Activated T-cell treated with anti-CD3 and anti-CD28 coated beads, Interleukin-2, amount 50 U/mL, for 24 hours (primary cell): ENCODE measurements at regions not wholly inside any gene's neighbourhood (a gene's known extent, or its start where the extent isn't known, plus 50 kb on each side); places are given as distances from the start of the nearest gene placed in this dataset.
A peak's percentile ranks its signal among the peaks of the same experiment; 100 is the strongest.
"Not testable (repeated sequence)": the region's sequence is repeated elsewhere in the genome, so short reads cannot be mapped to it uniquely, and the experiment has no call there.

ENCODE experiments used
- DNase-seq: peaks from one replicate; pipeline ENCODE4 v3.0.0-alpha.2; 2020
- H3K27ac Mint-ChIP-seq: 2 replicates; pipeline ENCODE4 v1.8.0; 2020; ENCODE audit warnings: mild to moderate bottlenecking, mixed read lengths
- H3K27me3 Mint-ChIP-seq: 2 replicates; pipeline ENCODE4 v1.8.0; 2020; ENCODE audit warnings: mixed read lengths
- H3K36me3 Mint-ChIP-seq: 2 replicates; pipeline ENCODE4 v1.8.0; 2020; ENCODE audit warnings: low read depth, mixed read lengths
- H3K4me1 Mint-ChIP-seq: 2 replicates; pipeline ENCODE4 v1.8.0; 2020; ENCODE audit warnings: low read depth, mixed read lengths
- H3K4me3 Mint-ChIP-seq: 2 replicates; pipeline ENCODE4 v1.8.0; 2020; ENCODE audit warnings: mild to moderate bottlenecking, moderate library complexity, mixed read lengths
- H3K9me3 Mint-ChIP-seq: 2 replicates; pipeline ENCODE4 v1.8.0; 2020; ENCODE audit warnings: mixed read lengths

DNA sequence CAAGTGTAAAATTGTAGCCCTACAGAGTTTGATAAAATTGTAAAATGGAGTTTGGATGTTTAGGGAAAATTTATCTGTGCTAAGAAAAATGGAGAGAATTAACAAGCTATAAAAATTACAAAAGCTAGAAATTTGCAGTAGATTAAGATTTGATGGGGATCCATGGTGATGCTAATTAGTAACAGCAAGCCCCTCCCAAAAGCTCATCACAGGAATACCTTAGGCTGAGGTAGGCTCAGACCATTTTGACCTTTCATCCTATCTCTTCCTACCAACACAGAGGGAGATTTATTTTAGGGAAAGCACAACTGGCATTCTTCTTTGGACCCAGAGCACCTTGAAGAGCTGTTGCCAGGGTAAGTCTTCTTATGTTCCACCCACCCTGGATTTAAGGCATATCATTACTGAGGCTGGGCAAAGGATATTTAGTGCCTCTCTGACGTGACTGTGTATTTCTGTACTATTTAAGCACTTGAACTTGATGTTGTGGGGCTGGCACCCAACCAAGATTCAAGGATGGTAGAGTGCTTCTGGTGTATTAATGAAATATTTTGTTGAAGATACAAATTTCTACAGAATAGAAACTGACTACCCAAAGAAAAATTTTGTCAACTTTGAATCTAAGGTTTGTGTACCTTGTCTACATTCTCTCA lies 70.8 kb upstream of the SLC39A10 start:
- Mint-ChIP-seq H3K27me3 (no peaks in the 10 kb centered on the region), H3K4me3 (no peak overlapping the region), H3K36me3 (no peaks in the 10 kb centered on the region), H3K27ac (no peak overlapping the region), H3K4me1 (peaks cover 12% of the 10 kb centered on the region), H3K9me3 (no peaks in the 10 kb centered on the region)
- no peak for DNase-seq

DNA sequence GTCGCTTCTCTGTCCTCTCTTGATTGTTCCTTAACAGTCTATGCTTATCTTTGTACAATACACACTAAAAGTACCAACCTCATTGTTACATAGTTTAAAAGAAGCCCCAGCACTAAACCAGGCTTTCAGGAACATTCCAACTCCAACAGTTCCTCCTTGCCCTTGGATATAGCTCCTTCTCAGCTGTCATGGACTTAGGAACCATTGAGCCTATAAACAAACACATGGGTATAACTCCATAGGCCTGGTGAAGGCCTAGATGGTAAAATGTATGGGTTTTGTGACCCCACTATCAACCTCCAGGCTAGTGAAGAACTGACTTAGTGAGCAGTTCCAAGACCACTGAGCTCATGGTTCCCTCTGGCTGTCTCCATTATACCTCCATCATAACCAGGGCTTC lies 74.8 kb upstream of the SLC39A10 start:
- peaks cover 25% of the 10 kb centered on the region for H3K4me1 Mint-ChIP-seq
- H3K36me3 Mint-ChIP-seq = no peaks in the 10 kb centered on the region
- no peaks in the 10 kb centered on the region for H3K27me3 Mint-ChIP-seq
- H3K27ac Mint-ChIP-seq = no peak overlapping the region
- no peak overlapping the region for H3K4me3 Mint-ChIP-seq
- DNase-seq = no peak
- no peaks in the 10 kb centered on the region for H3K9me3 Mint-ChIP-seq

DNA sequence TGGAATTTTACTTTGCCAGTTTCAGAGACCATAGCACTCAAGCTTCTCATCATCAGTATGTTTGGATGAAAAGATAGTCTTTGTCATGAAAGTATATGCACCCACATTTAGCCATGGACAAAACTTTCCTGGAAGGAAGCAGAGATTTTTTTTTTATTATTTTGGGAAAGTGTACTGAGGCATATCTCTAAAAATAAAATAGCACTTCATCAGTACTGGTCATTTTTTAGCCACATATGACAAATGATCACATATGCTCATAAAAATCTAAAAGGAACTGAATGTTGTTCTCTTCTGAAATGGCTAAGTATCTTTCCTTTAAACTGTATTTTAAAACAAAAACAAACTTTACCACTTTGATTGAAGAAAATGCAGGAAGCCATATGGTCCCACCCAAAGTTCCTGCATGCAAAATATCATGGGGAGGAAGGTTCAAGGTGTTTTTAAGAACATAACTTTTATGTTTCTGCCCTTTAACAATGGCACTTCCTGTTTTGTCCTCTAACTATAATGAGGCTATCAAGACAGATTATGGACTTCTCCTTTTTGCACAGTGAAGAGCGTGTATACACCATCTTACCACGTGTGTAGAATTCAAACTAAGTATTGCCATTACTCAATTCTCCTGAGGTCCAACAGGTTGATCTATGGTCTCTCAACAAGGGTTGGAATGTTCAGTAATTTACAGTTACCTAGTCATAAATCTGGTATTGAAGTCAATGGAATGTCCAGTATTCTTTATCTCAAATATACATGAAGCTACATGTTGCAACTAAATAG lies 77.1 kb upstream of the SLC39A10 start:
- no peak for DNase-seq
- Mint-ChIP-seq H3K9me3 (no peaks in the 10 kb centered on the region), H3K36me3 (no peaks in the 10 kb centered on the region), H3K27me3 (no peaks in the 10 kb centered on the region), H3K4me3 (no peak overlapping the region), H3K4me1 (peaks cover 45% of the 10 kb centered on the region), H3K27ac (peak overlapping the region; percentile 24)

DNA sequence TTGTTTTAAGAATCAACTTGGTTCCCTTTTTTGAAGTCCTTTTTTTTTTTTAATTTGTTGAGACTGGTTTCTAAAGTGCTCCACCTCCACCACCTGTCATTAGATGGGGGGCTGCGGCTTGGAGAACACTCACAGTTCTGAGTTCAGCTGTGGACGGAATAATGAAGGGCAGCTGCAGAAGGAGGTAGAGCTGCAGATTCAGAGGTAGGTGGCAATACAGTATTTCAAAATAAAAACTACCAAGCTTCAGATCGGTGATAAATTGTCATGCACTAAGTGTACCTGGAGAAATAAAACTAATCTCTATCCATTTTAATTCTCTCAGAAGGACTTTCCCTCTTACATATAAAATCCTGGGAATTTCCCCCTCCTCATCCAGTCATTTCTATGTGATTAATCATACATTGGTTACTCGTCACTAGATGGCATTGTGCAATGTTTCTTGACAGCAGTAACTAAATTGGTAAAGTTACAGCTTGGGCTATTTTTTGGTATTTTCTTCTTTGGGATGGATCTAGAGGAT lies 81.1 kb upstream of the SLC39A10 start:
- peaks cover 3% of the 10 kb centered on the region for H3K9me3 Mint-ChIP-seq
- DNase-seq = no peak
- no peaks in the 10 kb centered on the region for H3K36me3 Mint-ChIP-seq
- H3K4me3 Mint-ChIP-seq = peak overlapping the region; percentile 56
- peaks cover 74% of the 10 kb centered on the region for H3K4me1 Mint-ChIP-seq
- peak overlapping the region; percentile 91 for H3K27ac Mint-ChIP-seq
- H3K27me3 Mint-ChIP-seq = no peaks in the 10 kb centered on the region

DNA sequence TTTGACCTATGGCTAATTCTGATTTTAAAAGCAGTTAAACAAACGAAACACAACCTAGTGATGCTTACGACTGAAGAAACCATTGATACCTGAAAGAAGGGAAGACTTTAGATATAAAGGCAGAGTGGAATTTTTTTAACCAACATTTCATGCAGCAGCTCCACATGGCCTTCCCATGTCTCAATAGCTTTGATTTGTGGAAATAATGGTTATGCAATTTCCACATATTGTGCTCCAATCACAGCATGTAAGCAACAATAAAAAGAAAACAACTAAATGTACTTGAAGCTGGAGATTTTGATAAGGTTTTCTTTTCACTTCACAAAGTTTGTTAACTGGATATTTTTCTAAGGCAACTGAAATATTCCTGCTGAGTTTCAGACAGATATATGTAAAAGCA lies 82.0 kb upstream of the SLC39A10 start:
- Mint-ChIP-seq H3K27me3 (no peaks in the 10 kb centered on the region), H3K36me3 (no peaks in the 10 kb centered on the region), H3K4me3 (no peak overlapping the region), H3K4me1 (peaks cover 74% of the 10 kb centered on the region), H3K27ac (no peak overlapping the region), H3K9me3 (peaks cover 3% of the 10 kb centered on the region)
- DNase-seq = no peak

DNA sequence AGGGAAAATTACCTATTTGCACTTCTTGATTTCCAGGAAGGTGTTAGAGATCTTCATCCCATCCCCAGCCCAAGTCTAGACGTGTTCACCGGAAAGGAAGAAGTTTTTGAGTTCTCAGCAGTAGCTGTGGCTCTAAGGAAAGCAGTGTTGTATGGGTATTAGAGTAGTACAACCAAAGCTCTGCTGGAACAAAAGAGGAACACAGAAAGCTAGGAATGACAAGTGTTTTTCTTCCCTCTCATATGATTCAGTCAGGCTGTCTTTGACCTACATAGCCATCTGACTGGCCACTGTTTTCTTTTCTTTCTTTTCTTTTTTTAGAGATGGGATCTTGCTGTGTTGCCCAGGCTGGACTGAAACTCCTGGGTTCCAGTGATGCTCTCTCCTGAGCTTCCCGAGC lies 82.7 kb upstream of the SLC39A10 start:
- H3K4me1 Mint-ChIP-seq = peaks cover 74% of the 10 kb centered on the region
- peaks cover 4% of the 10 kb centered on the region for H3K36me3 Mint-ChIP-seq
- peaks cover 3% of the 10 kb centered on the region for H3K9me3 Mint-ChIP-seq
- no peak overlapping the region for H3K27ac Mint-ChIP-seq
- H3K4me3 Mint-ChIP-seq = no peak overlapping the region
- DNase-seq = no peak
- H3K27me3 Mint-ChIP-seq = no peaks in the 10 kb centered on the region

DNA sequence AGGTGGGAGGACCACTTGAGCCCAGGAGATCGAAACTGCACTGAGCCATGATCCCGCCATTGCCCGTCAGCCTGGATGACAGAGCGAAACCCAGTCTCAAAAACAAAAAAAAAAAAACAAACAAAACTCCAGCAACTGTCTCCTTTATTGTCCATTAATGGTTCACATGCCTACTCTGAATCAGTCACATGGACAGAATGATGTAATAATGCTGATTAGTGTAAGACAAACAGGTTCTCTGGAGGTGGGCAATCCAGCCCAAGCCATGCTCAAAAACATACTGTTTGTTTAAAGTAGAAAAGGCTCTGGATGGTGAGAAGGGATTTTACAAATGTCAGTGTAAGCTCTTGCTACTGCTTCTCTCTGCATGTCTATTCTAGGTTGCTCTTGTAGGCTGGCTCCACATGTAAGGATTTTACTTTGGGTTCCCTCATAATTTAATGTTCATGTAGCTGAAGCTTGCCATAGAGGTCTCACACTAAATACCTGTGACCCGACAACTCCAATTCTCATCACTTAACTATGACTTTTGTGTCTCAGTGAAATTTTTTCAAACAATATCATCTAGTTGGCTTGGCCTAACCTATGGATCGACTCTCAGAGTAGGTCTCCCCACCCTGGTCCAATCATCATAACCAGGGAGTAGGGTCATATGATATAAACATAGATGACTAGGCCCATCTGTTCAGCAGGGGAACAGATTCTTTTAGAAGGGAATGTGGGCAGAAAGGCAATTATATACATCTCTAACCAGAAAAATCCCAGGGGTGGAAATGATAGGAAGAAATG lies 83.9 kb upstream of the SLC39A10 start:
- peaks cover 3% of the 10 kb centered on the region for H3K9me3 Mint-ChIP-seq
- peaks cover 72% of the 10 kb centered on the region for H3K4me1 Mint-ChIP-seq
- peak overlapping the region; percentile 32 for H3K27ac Mint-ChIP-seq
- H3K36me3 Mint-ChIP-seq = peaks cover 6% of the 10 kb centered on the region
- no peak for DNase-seq
- no peak overlapping the region for H3K4me3 Mint-ChIP-seq
- no peaks in the 10 kb centered on the region for H3K27me3 Mint-ChIP-seq

DNA sequence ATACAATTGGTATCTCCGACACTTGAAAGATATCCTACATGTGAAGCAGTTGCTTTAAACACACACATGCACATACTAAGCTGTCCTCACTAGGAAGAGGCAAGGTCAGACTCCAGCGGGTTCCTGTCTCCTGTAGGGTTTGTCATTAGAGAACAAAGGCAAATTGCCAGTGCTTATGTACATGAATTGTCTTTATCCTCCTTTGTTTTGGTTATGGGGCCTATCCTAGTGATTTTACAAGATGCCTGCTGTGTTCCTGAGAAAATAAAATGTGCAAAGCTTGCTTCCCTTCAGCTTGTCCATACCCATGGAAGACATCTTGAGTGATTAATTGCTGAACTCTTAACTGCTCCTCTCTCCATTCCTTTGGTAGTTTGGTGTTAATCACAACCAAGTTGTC lies 86.7 kb upstream of the SLC39A10 start:
- DNase-seq = no peak
- Mint-ChIP-seq H3K36me3 (peaks cover 6% of the 10 kb centered on the region), H3K27ac (no peak overlapping the region), H3K9me3 (peaks cover 3% of the 10 kb centered on the region), H3K4me3 (no peak overlapping the region), H3K27me3 (no peaks in the 10 kb centered on the region), H3K4me1 (peaks cover 61% of the 10 kb centered on the region)

DNA sequence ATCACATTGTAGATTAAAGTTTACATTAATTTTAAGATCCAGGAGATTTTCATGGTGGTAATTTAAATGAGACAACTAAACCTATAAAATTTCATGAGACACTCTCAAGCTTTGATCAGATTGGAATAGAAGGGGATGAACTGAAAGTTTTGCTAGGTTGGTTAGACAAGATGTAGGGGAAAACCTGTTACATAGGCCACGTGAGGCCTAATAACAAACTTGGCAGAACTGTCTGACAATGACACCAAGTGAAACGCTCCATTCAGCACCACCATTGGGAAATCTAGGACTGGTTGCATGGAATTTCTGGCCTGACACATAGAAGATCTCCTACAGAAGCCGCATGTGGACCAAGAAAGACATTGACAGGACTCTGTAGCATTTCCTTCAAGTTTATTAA lies 87.8 kb upstream of the SLC39A10 start:
- DNase-seq = no peak
- peak overlapping the region; percentile 11 for H3K27ac Mint-ChIP-seq
- H3K27me3 Mint-ChIP-seq = no peaks in the 10 kb centered on the region
- H3K36me3 Mint-ChIP-seq = peaks cover 6% of the 10 kb centered on the region
- peaks cover 3% of the 10 kb centered on the region for H3K9me3 Mint-ChIP-seq
- H3K4me1 Mint-ChIP-seq = peaks cover 61% of the 10 kb centered on the region
- H3K4me3 Mint-ChIP-seq = no peak overlapping the region

DNA sequence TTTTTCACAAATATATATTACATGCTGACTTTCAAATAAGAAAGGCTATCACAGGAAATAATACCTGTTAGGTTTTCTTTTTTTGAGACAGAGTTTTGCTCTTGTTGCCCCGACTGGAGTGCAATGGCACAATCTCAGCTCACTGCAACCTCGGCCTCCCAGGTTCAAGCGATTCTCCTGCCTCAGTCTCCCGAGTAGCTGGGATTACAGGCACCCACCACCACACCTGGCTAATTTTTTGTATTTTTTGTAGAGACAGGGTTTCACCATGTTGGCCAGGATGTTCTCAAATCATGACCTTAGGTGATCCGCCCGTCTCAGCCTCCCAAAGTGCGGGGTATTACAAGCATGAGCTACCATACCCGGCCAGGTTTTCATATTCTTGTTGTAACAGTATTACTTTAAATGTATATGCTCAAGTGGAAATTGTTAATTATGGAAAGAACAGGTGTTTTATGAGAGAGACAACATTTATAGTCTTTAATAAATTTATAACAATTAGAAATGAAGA lies 92.3 kb upstream of the SLC39A10 start:
- H3K9me3 Mint-ChIP-seq, H3K27me3 Mint-ChIP-seq: not testable (repeated sequence)
- H3K27ac Mint-ChIP-seq = peak overlapping the region; percentile 97
- DNase-seq = peak; percentile 50
- H3K36me3 Mint-ChIP-seq = peaks cover 11% of the 10 kb centered on the region
- H3K4me1 Mint-ChIP-seq = peaks cover 65% of the 10 kb centered on the region
- H3K4me3 Mint-ChIP-seq = peak overlapping the region; percentile 52

DNA sequence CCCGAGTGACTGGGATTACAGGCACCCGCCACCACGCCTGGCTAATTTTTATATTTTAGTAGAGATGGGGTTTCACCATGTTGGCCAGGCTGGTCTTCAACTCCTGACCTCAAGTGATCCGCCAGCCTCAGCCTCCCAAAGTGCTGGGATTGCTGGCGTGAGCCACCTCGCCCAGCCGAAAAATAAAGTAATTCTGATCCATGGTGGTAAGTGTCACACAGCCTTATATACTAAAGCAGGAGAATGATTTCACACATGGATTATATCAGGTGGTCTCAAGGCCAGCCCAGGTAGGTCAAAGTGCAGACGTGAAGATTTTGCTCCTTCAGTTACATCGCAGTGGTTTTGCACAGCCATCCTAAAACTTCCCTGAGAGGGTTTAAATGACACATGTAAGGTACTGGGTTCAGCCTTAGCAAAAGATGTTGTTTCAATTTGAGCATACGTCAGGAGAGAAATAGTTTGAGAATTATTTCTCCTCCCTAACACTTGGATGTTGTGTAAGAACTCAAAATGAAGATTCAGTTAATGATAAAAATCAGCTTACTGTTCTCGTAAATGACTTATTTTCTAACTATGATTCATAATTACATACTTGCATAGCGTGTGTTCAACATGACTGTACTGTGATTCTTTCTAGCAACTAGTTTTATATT lies 93.0 kb upstream of the SLC39A10 start:
- Mint-ChIP-seq H3K9me3 (peaks cover 2% of the 10 kb centered on the region), H3K27me3 (no peaks in the 10 kb centered on the region), H3K4me3 (peak overlapping the region; percentile 54), H3K27ac (peak overlapping the region; percentile 97), H3K4me1 (peaks cover 66% of the 10 kb centered on the region), H3K36me3 (peaks cover 6% of the 10 kb centered on the region)
- peak; percentile 60 for DNase-seq

DNA sequence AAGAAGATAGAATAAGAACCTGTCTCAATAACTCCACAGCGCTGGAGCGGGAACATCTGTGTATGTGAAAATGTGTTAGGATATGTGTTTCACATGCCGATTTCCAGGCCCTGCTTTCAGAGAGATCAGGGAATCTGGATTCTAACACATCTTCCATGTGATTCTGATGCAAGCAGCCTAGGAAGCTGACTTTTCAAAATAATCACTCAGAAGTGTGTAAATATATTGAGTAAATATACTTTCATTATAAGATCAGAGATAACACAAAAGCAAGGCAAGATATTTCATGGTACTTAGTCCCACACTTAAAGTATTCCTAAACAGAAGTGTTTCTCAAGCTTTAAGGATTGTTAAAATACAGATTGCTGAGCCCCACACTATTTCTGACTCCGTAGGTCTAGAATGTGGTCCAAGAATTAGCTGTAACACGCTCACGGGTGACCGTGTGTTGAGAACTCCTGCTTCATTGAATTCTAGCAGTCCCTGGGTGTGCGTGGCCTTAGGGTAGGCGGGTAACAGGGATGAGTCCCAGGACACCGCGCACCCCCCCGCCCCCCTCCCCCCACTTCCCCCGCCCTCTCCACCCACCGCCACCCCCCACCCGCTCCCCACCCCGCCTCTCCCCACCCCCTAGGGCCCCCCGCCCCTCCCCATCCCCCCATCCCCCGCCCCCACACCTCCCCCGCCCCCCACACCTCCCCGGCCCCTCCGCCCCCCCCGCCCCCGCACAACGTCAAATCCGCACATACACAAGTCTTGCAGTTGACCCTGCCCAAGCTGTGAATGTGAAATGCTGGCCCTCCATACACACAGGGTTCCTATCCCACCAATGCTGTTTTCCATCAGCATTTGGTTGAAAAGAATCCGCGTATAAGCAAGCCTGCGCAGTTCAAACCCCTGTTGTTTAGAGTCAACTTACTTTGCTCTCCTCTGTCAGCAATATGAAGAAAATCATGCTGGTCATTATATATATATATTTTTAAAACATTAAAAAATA lies 94.2 kb upstream of the SLC39A10 start:
- Mint-ChIP-seq H3K36me3 (peaks cover 6% of the 10 kb centered on the region), H3K4me3 (peak overlapping the region; percentile 69), H3K4me1 (peaks cover 74% of the 10 kb centered on the region), H3K9me3 (peaks cover 8% of the 10 kb centered on the region), H3K27ac (peak overlapping the region; percentile 98), H3K27me3 (no peaks in the 10 kb centered on the region)
- DNase-seq = no peak
